Tibial artery (tissue), 4 donors: ENCODE measurements at regions not wholly inside any gene's neighbourhood (a gene's known extent, or its start where the extent isn't known, plus 50 kb on each side); places are given as distances from the start of the nearest gene placed in this dataset.

Experiments used
- DNase-seq, 2 donors: peaks; one replicate each; pipeline ENCODE4 v3.0.0-alpha.2; 2019
- H3K27ac ChIP-seq, 2 donors: fragments of 200-600 bp; sonication (generic) in 1 of 2; 1 replicate in 1 of 2; 2 replicates in 1 of 2; pipeline ENCODE4 v1.5.1; 2018 to 2019; ENCODE audit warnings: mild to moderate bottlenecking in 1 of 2
- H3K27me3 ChIP-seq, 2 donors: fragments of 200-600 bp; sonication (generic) in 1 of 2; one replicate each; pipeline versions ENCODE4 v1.5.1 to v1.6.0; 2016 to 2019
- H3K36me3 ChIP-seq, 3 donors: fragments of 200-600 bp; sonication (generic) in 2 of 3; one replicate each; pipeline ENCODE4 v1.5.1; 2016 to 2019; ENCODE audit warnings: mild to moderate bottlenecking in 2 of 3
- H3K4me1 ChIP-seq, 4 donors: fragments of 200-600 bp; sonication (generic) in 2 of 4; 1 replicate in 3 of 4; 2 replicates in 1 of 4; pipeline ENCODE4 v1.5.1; 2016 to 2019
- H3K4me3 ChIP-seq, 2 donors: fragments of 200-600 bp; sonication (generic) in 1 of 2; 1 replicate in 1 of 2; 2 replicates in 1 of 2; pipeline ENCODE4 v1.5.1; 2018 to 2019; ENCODE audit warnings: mild to moderate bottlenecking in 2 of 2
- H3K9me3 ChIP-seq, 3 donors: fragments of 200-600 bp; sonication (generic) in 1 of 3; one replicate each; pipeline ENCODE4 v1.5.1; 2016 to 2019
- intact Hi-C: fragments of 100-400 bp; cut with DNase I; formaldehyde crosslinking; loops from one replicate; pipeline ENCODE4 v1.15.0; 2023; ENCODE audit warnings: low total_unique reads
- TF ChIP-seq, protein P1 (sequence below), 2 experiments: fragments of 200-600 bp in 1 of 2; fragments of 450-650 bp in 1 of 2; IDR thresholded peaks; one replicate each; pipeline ENCODE4 v1.5.1; 2017 to 2019; ENCODE audit warnings: antibody characterized with exemption in 2 of 2, mild to moderate bottlenecking in 1 of 2, moderate library complexity in 1 of 2

DNA sequence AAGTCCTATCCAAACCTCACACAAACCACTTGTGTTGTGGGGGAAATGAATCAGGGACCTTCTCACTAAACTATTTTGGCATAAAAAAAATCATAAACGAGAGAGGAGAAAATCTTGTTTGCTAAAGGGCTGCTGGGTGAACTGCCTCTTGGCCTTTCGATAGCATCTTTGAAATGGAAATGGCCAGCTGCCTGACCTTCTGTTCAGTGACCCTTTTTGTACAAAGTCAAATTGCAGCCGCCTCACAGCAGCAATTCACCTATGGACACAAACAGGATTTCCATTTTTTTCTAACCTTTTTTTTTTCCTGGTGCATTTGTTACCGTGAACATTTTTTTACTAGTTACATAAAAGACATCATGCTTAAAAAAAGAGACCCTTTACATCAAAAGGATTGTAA is 89.0 kb upstream of the ONECUT1 start:
- peaks cover 0 to 3% of the 10 kb centered on the region in 2 donors for H3K27me3 ChIP-seq
- intact Hi-C loops = no loop called here
- TF ChIP-seq, protein P1, sequence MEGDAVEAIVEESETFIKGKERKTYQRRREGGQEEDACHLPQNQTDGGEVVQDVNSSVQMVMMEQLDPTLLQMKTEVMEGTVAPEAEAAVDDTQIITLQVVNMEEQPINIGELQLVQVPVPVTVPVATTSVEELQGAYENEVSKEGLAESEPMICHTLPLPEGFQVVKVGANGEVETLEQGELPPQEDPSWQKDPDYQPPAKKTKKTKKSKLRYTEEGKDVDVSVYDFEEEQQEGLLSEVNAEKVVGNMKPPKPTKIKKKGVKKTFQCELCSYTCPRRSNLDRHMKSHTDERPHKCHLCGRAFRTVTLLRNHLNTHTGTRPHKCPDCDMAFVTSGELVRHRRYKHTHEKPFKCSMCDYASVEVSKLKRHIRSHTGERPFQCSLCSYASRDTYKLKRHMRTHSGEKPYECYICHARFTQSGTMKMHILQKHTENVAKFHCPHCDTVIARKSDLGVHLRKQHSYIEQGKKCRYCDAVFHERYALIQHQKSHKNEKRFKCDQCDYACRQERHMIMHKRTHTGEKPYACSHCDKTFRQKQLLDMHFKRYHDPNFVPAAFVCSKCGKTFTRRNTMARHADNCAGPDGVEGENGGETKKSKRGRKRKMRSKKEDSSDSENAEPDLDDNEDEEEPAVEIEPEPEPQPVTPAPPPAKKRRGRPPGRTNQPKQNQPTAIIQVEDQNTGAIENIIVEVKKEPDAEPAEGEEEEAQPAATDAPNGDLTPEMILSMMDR (IDR thresholded peaks at IDR 0.05) = no peak
- no peak overlapping the region for H3K4me3 ChIP-seq
- H3K4me1 ChIP-seq = no peaks in the 10 kb centered on the region
- H3K27ac ChIP-seq = no peak overlapping the region
- no peaks in the 10 kb centered on the region for H3K36me3 ChIP-seq
- DNase-seq = no peak
- no peaks in the 10 kb centered on the region for H3K9me3 ChIP-seq

GRCh38 chr15:52876991-52877663 is 87.0 kb upstream of the ONECUT1 start:
- Histone ChIP-seq H3K27me3 (peaks cover 0 to 3% of the 10 kb centered on the region in 2 donors), H3K4me3 (no peak overlapping the region), H3K4me1 (no peaks in the 10 kb centered on the region), H3K27ac (no peak overlapping the region), H3K9me3 (no peaks in the 10 kb centered on the region), H3K36me3 (no peaks in the 10 kb centered on the region)
- TF ChIP-seq, protein P1 (IDR thresholded peaks at IDR 0.05) = no peak
- DNase-seq = no peak
- intact Hi-C loops = no loop called here

- no peak for DNase-seq
- H3K4me1 ChIP-seq = no peaks in the 10 kb centered on the region
- intact Hi-C loops = no loop called here
- no peaks in the 10 kb centered on the region for H3K9me3 ChIP-seq
- TF ChIP-seq, protein P1 (IDR thresholded peaks at IDR 0.05) = no peak
- H3K27me3 ChIP-seq = peaks cover 0 to 5% of the 10 kb centered on the region in 2 donors
- H3K4me3 ChIP-seq = no peak overlapping the region
- no peaks in the 10 kb centered on the region for H3K36me3 ChIP-seq
- no peak overlapping the region for H3K27ac ChIP-seq
Measured at GRCh38 chr15:52872036-52872818, 82.1 kb upstream of the ONECUT1 start.

- Histone ChIP-seq H3K27me3 (peaks cover 0 to 2% of the 10 kb centered on the region in 2 donors), H3K4me3 (no peak overlapping the region), H3K36me3 (no peaks in the 10 kb centered on the region), H3K9me3 (peaks cover 0 to 6% (median 0%) of the 10 kb centered on the region in 3 donors), H3K4me1 (no peaks in the 10 kb centered on the region), H3K27ac (no peak overlapping the region)
- intact Hi-C loops = no loop called here
- no peak for DNase-seq
- TF ChIP-seq, protein P1 (IDR thresholded peaks at IDR 0.05) = no peak
Measured at GRCh38 chr15:52870015-52870414, 79.9 kb upstream of the ONECUT1 start.

DNA sequence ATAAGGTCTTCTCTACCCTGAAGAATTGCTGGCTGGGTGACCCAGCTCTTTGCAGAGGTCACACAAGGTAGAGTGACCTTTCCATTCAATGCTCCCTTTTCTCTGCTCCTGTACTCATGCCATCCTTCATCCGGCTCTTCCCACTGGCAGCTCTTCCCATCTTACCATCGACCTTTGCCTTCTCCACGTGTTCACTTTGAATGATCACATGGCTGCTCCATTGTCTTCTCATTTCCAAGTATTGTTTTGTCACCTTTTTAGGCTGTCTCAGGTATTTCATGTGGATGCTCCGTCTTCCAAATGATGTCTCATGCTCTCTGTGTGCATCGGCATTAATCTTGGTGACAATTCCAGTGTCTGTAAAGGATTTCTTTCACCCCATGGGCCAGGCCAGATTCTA is 76.6 kb upstream of the ONECUT1 start:
- TF ChIP-seq, protein P1 (IDR thresholded peaks at IDR 0.05) = no peak
- Histone ChIP-seq H3K4me1 (no peaks in the 10 kb centered on the region), H3K9me3 (peaks cover 0 to 12% (median 0%) of the 10 kb centered on the region in 3 donors), H3K36me3 (no peaks in the 10 kb centered on the region), H3K27me3 (peaks cover 0 to 2% of the 10 kb centered on the region in 2 donors), H3K27ac (no peak overlapping the region), H3K4me3 (no peak overlapping the region)
- DNase-seq = no peak
- intact Hi-C loops = loop anchor here (10.0 kb wide), 1 partner anchor 58 kb away; no protein-coding TSS in a partner anchor
